B cell (primary cell): ENCODE measurements at regions not wholly inside any gene's neighbourhood (a gene's known extent, or its start where the extent isn't known, plus 50 kb on each side); places are given as distances from the start of the nearest gene placed in this dataset.

Experiments used
- ATAC-seq: fragments of 200-7000 bp; cut with Tn5 transposase; one replicate; pipeline ENCODE4 v1.10.0; 2021; ENCODE audit warnings: low read depth, mild to moderate bottlenecking, moderate number of reproducible peaks, moderate library complexity
- CTCF ChIA-PET: fragments of 350-600 bp; sonication (Branson Sonifier 250); formaldehyde crosslinking; loops from one replicate; lab custom pipeline; 2021; ENCODE audit warnings: antibody characterized with exemption, inconsistent platforms; lab: Charles Lee
- POLR2A ChIA-PET: fragments of 350-600 bp; sonication (Branson Sonifier 250); formaldehyde crosslinking; loops from one replicate; lab custom pipeline; 2021; ENCODE audit warnings: antibody characterized with exemption; lab: Charles Lee
- DNase-seq: peaks from one replicate; pipeline ENCODE4 v3.0.0; 2013
- H2AFZ ChIP-seq: 2 replicates; pipeline ENCODE4 v1.6.1; 2012; ENCODE audit warnings: mild to moderate bottlenecking, low read depth, low read length; ENCODE audit not compliant: insufficient read depth, poor library complexity, severe bottlenecking
- H3K27ac ChIP-seq, 2 donors: 1 replicate in 1 of 2; 2 replicates in 1 of 2; pipeline ENCODE4 v1.5.1; 2012 to 2013; ENCODE audit warnings: low read length in 2 of 2, mild to moderate bottlenecking in 2 of 2, moderate library complexity in 1 of 2
- H3K27me3 ChIP-seq, 4 experiments: fragments of 200-600 bp in 1 of 4; sonication (generic) in 1 of 4; replicated peaks in 1 of 4; 1 replicate in 2 of 4; 2 replicates in 2 of 4; pipeline versions ENCODE4 v1.6.1 to v1.7.0; 2013 to 2016; ENCODE audit warnings: low read length in 3 of 4, mild to moderate bottlenecking in 2 of 4, mixed read lengths in 1 of 4, moderate library complexity in 1 of 4; ENCODE audit not compliant: insufficient read depth in 4 of 4, control insufficient read depth in 3 of 4; ENCODE audit errors: control extremely low read depth in 1 of 4
- H3K36me3 ChIP-seq, 2 experiments: replicated peaks in 1 of 2; 1 replicate in 1 of 2; 2 replicates in 1 of 2; pipeline versions ENCODE4 v1.6.1 to v1.7.1; 2013; ENCODE audit warnings: low read length in 1 of 2; ENCODE audit not compliant: insufficient read depth in 2 of 2, control insufficient read depth in 1 of 2; ENCODE audit errors: control extremely low read depth in 1 of 2, extremely low read depth in 1 of 2
- H3K4me1 ChIP-seq, 2 donors: fragments of 200-600 bp in 1 of 2; sonication (generic) in 1 of 2; 1 replicate in 1 of 2; 2 replicates in 1 of 2; pipeline versions ENCODE4 v1.5.1 to v1.6.1; 2013 to 2017; ENCODE audit warnings: low read length in 2 of 2; ENCODE audit not compliant: control insufficient read depth in 2 of 2, insufficient read depth in 2 of 2
- H3K4me2 ChIP-seq: replicated peaks from 2 replicates; pipeline ENCODE3; 2012; ENCODE audit warnings: mild to moderate bottlenecking, low read depth, low read length; ENCODE audit not compliant: poor library complexity, severe bottlenecking
- H3K4me3 ChIP-seq, 5 experiments: fragments of 200-600 bp in 1 of 5; sonication (generic) in 1 of 5; 1 replicate in 3 of 5; 2 replicates in 2 of 5; pipeline versions ENCODE4 v1.5.1 to v1.7.0; 2011 to 2016; ENCODE audit warnings: low read length in 4 of 5, mild to moderate bottlenecking in 4 of 5, low read depth in 2 of 5, control low read depth in 1 of 5, moderate library complexity in 1 of 5; ENCODE audit not compliant: insufficient read depth in 1 of 5; ENCODE audit errors: control extremely low read depth in 1 of 5, extremely low read depth in 1 of 5
- H3K79me2 ChIP-seq: fragments of 200-600 bp; sonication (generic); one replicate; pipeline ENCODE4 v1.6.0; 2016; ENCODE audit warnings: low read length; ENCODE audit not compliant: control insufficient read depth, insufficient read depth
- H3K9ac ChIP-seq: fragments of 200-600 bp; sonication (generic); 2 replicates; pipeline ENCODE4 v1.6.1; 2017; ENCODE audit warnings: mild to moderate bottlenecking, low read length, moderate library complexity
- H3K9me3 ChIP-seq, 3 donors: one replicate each; pipeline versions ENCODE4 v1.6.1 to v1.7.1; 2013; ENCODE audit warnings: low read length in 2 of 3; ENCODE audit not compliant: control insufficient read depth in 2 of 3, insufficient read depth in 1 of 3; ENCODE audit errors: control extremely low read depth in 1 of 3
- H4K20me1 ChIP-seq: 2 replicates; pipeline ENCODE4 v1.6.0; 2012; ENCODE audit warnings: mild to moderate bottlenecking, low read length; ENCODE audit not compliant: insufficient read depth, control insufficient read depth, poor library complexity, severe bottlenecking
- H3K27ac Mint-ChIP-seq: one replicate; pipeline ENCODE4 v1.8.0; 2021; ENCODE audit warnings: mixed read lengths
- H3K27me3 Mint-ChIP-seq: one replicate; pipeline ENCODE4 v1.8.0; 2021; ENCODE audit warnings: mixed read lengths
- H3K4me1 Mint-ChIP-seq: one replicate; pipeline ENCODE4 v1.8.0; 2021; ENCODE audit warnings: mixed read lengths
- H3K4me3 Mint-ChIP-seq: one replicate; pipeline ENCODE4 v1.8.0; 2021; ENCODE audit warnings: mixed read lengths
- H3K9me3 Mint-ChIP-seq: one replicate; pipeline ENCODE4 v1.8.0; 2022; ENCODE audit warnings: mixed read lengths; ENCODE audit not compliant: insufficient read depth
- EZH2 ChIP-seq: IDR thresholded peaks from 2 replicates; pipeline ENCODE4 v1.6.1; 2012; ENCODE audit warnings: borderline replicate concordance, low read depth, mild to moderate bottlenecking, moderate library complexity, low read length; ENCODE audit not compliant: insufficient read depth, poor library complexity, severe bottlenecking
- whole genome bisulfite sequencing: methylation state at CpG from one replicate; pipeline ENCODE4 v1.1.5; 2013; ENCODE audit warnings: missing lambda C conversion rate; ENCODE audit not compliant: insufficient coverage; 5-methylcytosine and 5-hydroxymethylcytosine counted together
- intact Hi-C: fragments of 100-400 bp; cut with micrococcal nuclease; formaldehyde crosslinking; loops from one replicate; pipeline ENCODE4 v1.10.0; 2022
- TF ChIP-seq, protein P1 (sequence below): fragments of 200-600 bp; IDR thresholded peaks from one replicate; pipeline ENCODE4 v1.8.0; 2022; ENCODE audit warnings: antibody characterized with exemption, mild to moderate bottlenecking

DNA sequence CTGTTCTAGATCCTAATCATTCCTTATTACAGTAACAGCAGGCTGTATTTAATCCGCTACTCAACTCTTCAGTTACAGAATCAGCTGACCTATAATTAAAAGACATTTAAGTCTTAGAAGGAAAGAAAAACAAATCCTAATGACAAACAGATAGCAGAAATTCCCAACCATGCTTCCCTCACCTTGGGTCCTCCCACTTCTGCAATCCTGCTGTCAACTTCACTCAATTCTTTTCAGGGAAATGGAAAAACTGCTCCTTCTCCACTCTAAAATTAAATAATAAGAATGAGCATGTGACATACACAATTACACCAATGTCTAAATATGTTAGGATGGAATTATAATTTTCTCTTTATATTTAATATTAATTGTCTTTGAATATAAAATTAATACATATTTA lies 182.6 kb upstream of the LYPLAL1 start:
- ChIA-PET CTCF (no interaction called here), POLR2A (no interaction called here)
- Histone ChIP-seq H3K9me3 (no peaks in the 10 kb centered on the region), H3K4me3 (no peak overlapping the region), H3K4me1 (no peaks in the 10 kb centered on the region), H3K27ac (no peak overlapping the region), H3K36me3 (no peaks in the 10 kb centered on the region), H3K9ac (no peak overlapping the region), H4K20me1 (no peaks in the 10 kb centered on the region), H3K27me3 (no peaks in the 10 kb centered on the region), H2AFZ (no peak overlapping the region), H3K4me2 (no peak overlapping the region), H3K79me2 (no peaks in the 10 kb centered on the region)
- Mint-ChIP-seq H3K27ac (no peak overlapping the region), H3K4me1 (no peaks in the 10 kb centered on the region), H3K4me3 (no peak overlapping the region), H3K9me3 (no peaks in the 10 kb centered on the region), H3K27me3 (no peaks in the 10 kb centered on the region)
- no CpG with 5 or more reads among the region's 1 CpG for WGBS
- ATAC-seq (no peak), DNase-seq (no peak)
- TF ChIP-seq, protein P1, sequence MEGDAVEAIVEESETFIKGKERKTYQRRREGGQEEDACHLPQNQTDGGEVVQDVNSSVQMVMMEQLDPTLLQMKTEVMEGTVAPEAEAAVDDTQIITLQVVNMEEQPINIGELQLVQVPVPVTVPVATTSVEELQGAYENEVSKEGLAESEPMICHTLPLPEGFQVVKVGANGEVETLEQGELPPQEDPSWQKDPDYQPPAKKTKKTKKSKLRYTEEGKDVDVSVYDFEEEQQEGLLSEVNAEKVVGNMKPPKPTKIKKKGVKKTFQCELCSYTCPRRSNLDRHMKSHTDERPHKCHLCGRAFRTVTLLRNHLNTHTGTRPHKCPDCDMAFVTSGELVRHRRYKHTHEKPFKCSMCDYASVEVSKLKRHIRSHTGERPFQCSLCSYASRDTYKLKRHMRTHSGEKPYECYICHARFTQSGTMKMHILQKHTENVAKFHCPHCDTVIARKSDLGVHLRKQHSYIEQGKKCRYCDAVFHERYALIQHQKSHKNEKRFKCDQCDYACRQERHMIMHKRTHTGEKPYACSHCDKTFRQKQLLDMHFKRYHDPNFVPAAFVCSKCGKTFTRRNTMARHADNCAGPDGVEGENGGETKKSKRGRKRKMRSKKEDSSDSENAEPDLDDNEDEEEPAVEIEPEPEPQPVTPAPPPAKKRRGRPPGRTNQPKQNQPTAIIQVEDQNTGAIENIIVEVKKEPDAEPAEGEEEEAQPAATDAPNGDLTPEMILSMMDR, result no peak
- no peak for TF ChIP-seq EZH2
- intact Hi-C loops, result no loop called here

DNA sequence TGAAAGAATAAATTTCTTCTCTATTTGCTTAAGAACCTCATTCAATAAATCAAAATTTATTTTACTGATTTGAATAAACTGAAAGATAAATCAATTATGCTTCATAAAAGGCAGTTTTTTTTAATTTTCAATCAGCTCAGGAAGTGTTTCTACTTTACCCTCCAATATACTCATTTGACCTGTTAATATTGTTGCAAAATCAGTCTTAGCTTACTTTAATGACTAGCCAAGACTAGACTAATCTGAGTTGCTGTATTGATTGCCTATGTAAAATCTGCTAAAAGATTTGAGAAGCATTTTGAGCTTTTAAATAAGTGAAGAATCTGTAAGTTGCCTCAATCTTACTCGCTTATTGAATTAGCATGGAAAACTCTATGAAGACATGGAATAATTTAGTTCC lies 179.1 kb upstream of the LYPLAL1 start:
- no peaks in the 10 kb centered on the region for H3K79me2 ChIP-seq
- ATAC-seq (no peak), DNase-seq (no peak)
- no peak overlapping the region for H3K4me3 Mint-ChIP-seq
- no peaks in the 10 kb centered on the region for H3K9me3 Mint-ChIP-seq
- WGBS, result no CpG with 5 or more reads among the region's 1 CpG
- H3K4me1 Mint-ChIP-seq, result no peaks in the 10 kb centered on the region
- no peak overlapping the region for H3K4me2 ChIP-seq
- no peaks in the 10 kb centered on the region for H3K27me3 Mint-ChIP-seq
- no peak overlapping the region for H3K27ac Mint-ChIP-seq
- CTCF ChIA-PET, result no interaction called here
- H3K9ac ChIP-seq, result no peak overlapping the region
- no peak overlapping the region for H2AFZ ChIP-seq
- H3K27me3 ChIP-seq, result no peaks in the 10 kb centered on the region
- no peaks in the 10 kb centered on the region for H4K20me1 ChIP-seq
- no peak overlapping the region for H3K27ac ChIP-seq
- H3K36me3 ChIP-seq, result no peaks in the 10 kb centered on the region
- no peak overlapping the region for H3K4me3 ChIP-seq
- POLR2A ChIA-PET, result no interaction called here
- H3K9me3 ChIP-seq, result no peaks in the 10 kb centered on the region
- no peaks in the 10 kb centered on the region for H3K4me1 ChIP-seq
- intact Hi-C loops, result loop anchor here (5.0 kb wide), 1 partner anchor 662 kb away; no protein-coding TSS in a partner anchor
- TF ChIP-seq, protein P1, result no peak
- no peak for TF ChIP-seq EZH2
